A673 (cell line): ENCODE measurements at regions not wholly inside any gene's neighbourhood (a gene's known extent, or its start where the extent isn't known, plus 50 kb on each side); places are given as distances from the start of the nearest gene placed in this dataset.

Experiments
- EZH2 ChIP-seq: fragments of 200-600 bp; sonication (generic); IDR thresholded peaks from 2 replicates; pipeline ENCODE4 v1.6.1; 2017; ENCODE audit warnings: borderline replicate concordance, low read depth, mild to moderate bottlenecking, mixed read lengths, antibody characterized with exemption, low read length; ENCODE audit not compliant: poor library complexity, severe bottlenecking
- TF ChIP-seq, protein P1 (sequence below): fragments of 300-800, 200-600 bp; sonication (generic); conservative IDR thresholded peaks from 2 replicates; pipeline ENCODE4 v1.5.1; 2017; ENCODE audit warnings: low read depth, mild to moderate bottlenecking, antibody characterized with exemption, low read length, moderate library complexity, mixed read lengths

DNA sequence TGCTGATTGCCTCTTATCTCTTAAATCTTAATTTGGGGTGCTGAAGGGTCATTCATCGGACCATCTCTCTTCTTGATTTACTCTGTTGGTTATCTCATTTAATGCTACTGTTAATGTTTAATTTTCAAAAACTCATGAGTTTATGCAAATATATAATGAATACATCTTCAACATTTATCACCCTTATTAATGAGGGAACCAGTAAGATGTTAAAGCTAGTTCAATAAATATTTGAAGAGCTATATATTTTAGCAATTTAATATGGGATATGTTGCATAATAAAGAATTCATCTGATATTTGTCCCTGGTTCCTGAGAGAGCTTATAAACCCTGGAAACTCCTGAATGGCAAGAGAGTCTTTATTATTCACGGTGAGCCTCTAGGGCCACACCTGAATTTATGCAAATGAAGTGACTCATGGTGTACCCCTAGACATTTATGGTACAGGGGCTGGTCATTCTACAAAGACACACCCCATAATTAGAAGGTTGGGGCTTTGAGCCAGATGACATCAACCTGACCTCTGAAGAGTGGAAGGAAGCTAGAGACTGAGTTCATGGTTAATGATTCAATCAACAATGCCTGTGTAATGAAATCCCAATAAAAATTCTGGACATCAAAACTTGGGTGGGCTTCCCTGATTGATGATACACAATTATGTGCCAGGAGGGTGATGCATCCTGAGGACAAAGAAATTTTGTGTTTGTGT is 339.5 kb upstream of the ZNF608 start:
- TF ChIP-seq, protein P1, sequence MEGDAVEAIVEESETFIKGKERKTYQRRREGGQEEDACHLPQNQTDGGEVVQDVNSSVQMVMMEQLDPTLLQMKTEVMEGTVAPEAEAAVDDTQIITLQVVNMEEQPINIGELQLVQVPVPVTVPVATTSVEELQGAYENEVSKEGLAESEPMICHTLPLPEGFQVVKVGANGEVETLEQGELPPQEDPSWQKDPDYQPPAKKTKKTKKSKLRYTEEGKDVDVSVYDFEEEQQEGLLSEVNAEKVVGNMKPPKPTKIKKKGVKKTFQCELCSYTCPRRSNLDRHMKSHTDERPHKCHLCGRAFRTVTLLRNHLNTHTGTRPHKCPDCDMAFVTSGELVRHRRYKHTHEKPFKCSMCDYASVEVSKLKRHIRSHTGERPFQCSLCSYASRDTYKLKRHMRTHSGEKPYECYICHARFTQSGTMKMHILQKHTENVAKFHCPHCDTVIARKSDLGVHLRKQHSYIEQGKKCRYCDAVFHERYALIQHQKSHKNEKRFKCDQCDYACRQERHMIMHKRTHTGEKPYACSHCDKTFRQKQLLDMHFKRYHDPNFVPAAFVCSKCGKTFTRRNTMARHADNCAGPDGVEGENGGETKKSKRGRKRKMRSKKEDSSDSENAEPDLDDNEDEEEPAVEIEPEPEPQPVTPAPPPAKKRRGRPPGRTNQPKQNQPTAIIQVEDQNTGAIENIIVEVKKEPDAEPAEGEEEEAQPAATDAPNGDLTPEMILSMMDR = no peak
- no peak for TF ChIP-seq EZH2
